Large intestine (tissue), 3 donors: ENCODE measurements at regions not wholly inside any gene's neighbourhood (a gene's known extent, or its start where the extent isn't known, plus 50 kb on each side); places are given as distances from the start of the nearest gene placed in this dataset.

ENCODE experiments used
- DNase-seq, 2 donors: peaks; one replicate each; pipeline versions ENCODE4 v3.0.0 to v3.0.0-alpha.2; 2013
- H3K27ac ChIP-seq: one replicate; pipeline ENCODE4 v1.5.1; 2013; ENCODE audit warnings: low read length
- H3K27me3 ChIP-seq: 2 replicates; pipeline ENCODE4 v1.6.1; 2013; ENCODE audit warnings: low read length; ENCODE audit not compliant: control insufficient read depth, insufficient read depth
- H3K36me3 ChIP-seq: 2 replicates; pipeline ENCODE4 v1.6.1; 2013; ENCODE audit warnings: low read length; ENCODE audit not compliant: control insufficient read depth, insufficient read depth
- H3K4me1 ChIP-seq: one replicate; pipeline ENCODE4 v1.6.1; 2013; ENCODE audit warnings: low read length; ENCODE audit not compliant: control insufficient read depth, insufficient read depth
- H3K4me3 ChIP-seq: one replicate; pipeline ENCODE4 v1.5.1; 2013; ENCODE audit warnings: low read length
- H3K9me3 ChIP-seq: one replicate; pipeline ENCODE4 v1.6.1; 2013; ENCODE audit warnings: mild to moderate bottlenecking, low read depth, low read length, moderate library complexity; ENCODE audit not compliant: control insufficient read depth
- WGBS: methylation state at CpG from one replicate; pipeline ENCODE4 v1.1.5; 2013; ENCODE audit warnings: low lambda C conversion rate; ENCODE audit not compliant: insufficient coverage; 5-methylcytosine and 5-hydroxymethylcytosine counted together

DNA sequence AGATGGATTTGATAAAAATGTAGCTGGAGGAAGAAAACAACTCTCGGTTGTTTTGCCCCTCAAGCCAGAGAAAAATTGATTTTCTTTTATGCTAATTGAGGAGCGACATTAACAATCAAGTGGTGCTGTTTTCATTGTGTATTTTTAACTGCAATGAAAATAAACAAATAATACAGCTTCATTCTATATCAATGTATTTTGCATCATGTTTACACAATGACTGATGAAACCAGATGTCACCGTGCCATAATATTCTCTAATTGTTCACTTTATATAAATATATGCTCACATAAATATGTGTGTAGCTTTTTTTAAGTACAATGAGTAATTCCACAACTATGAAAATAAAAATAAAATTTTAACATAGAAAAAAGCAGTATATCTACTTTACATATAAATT lies 139.0 kb upstream of the PRDM9 start:
- H3K27ac ChIP-seq, result no peak overlapping the region
- H3K27me3 ChIP-seq, result no peaks in the 10 kb centered on the region
- H3K36me3 ChIP-seq, result no peaks in the 10 kb centered on the region
- no peak for DNase-seq
- H3K4me3 ChIP-seq, result no peak overlapping the region
- H3K4me1 ChIP-seq, result no peaks in the 10 kb centered on the region
- 96% methylated on average over 3 of the region's 3 CpGs for WGBS
- no peaks in the 10 kb centered on the region for H3K9me3 ChIP-seq

DNA sequence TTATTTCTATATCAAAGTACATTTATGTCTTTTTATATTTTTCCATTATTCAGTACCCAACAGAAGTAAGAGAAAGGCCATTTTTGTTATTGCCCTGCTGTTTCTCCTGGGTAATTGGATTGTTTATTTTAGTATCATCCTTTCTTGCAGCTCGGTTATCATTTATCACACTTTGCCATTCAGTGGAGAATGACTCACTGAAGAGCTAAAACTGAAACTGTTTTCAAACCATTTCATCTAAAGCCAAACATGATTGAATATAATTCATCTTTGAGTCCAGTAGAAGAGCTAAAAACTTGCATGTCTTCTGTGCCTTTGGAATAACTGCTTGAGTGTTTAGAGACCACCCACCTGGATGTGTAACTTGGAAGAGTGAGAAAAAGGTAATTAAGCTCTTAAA lies 139.5 kb upstream of the PRDM9 start:
- H3K4me3 ChIP-seq, result no peak overlapping the region
- no peaks in the 10 kb centered on the region for H3K9me3 ChIP-seq
- no peak overlapping the region for H3K27ac ChIP-seq
- DNase-seq, result no peak
- WGBS, result no CpG with 5 or more reads among the region's 1 CpG
- no peaks in the 10 kb centered on the region for H3K36me3 ChIP-seq
- no peaks in the 10 kb centered on the region for H3K4me1 ChIP-seq
- no peaks in the 10 kb centered on the region for H3K27me3 ChIP-seq

- 95% methylated on average over 3 of the region's 3 CpGs for WGBS
- Histone ChIP-seq H3K9me3 (no peaks in the 10 kb centered on the region), H3K36me3 (no peaks in the 10 kb centered on the region), H3K27ac (no peak overlapping the region), H3K27me3 (no peaks in the 10 kb centered on the region), H3K4me3 (no peak overlapping the region), H3K4me1 (no peaks in the 10 kb centered on the region)
- DNase-seq, result no peak
Observed at GRCh38 chr5:23353286-23353685, 154.1 kb upstream of the PRDM9 start.

- Histone ChIP-seq H3K4me3 (no peak overlapping the region), H3K9me3 (no peaks in the 10 kb centered on the region), H3K4me1 (no peaks in the 10 kb centered on the region), H3K27me3 (no peaks in the 10 kb centered on the region), H3K27ac (no peak overlapping the region), H3K36me3 (no peaks in the 10 kb centered on the region)
- WGBS, result 75% methylated on average over 3 of the region's 8 CpGs
- no peak for DNase-seq
Observed at GRCh38 chr5:23352446-23352845, 155.0 kb upstream of the PRDM9 start.

DNA sequence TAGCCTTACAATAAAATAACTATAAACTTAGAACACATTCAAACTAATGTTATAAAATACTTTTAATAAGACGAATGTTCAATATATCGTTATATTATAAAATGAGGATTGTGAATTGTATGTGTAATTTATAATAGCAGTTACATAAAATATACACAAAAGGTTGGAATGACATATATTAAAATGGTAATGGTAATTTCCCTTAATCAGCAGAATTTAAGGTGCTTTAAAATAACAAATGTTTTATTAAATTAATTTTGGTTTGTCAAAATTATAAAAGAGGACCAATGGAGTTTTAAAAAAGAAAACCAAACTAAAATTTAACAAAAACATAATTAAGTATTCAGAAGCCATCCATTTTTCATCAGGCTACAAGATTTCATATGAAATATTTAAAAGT lies 164.3 kb upstream of the PRDM9 start:
- no peak for DNase-seq
- no peak overlapping the region for H3K4me3 ChIP-seq
- H3K4me1 ChIP-seq, result no peaks in the 10 kb centered on the region
- no peaks in the 10 kb centered on the region for H3K9me3 ChIP-seq
- 86% methylated on average over 2 of the region's 2 CpGs for WGBS
- H3K36me3 ChIP-seq, result no peaks in the 10 kb centered on the region
- H3K27ac ChIP-seq, result no peak overlapping the region
- no peaks in the 10 kb centered on the region for H3K27me3 ChIP-seq

DNA sequence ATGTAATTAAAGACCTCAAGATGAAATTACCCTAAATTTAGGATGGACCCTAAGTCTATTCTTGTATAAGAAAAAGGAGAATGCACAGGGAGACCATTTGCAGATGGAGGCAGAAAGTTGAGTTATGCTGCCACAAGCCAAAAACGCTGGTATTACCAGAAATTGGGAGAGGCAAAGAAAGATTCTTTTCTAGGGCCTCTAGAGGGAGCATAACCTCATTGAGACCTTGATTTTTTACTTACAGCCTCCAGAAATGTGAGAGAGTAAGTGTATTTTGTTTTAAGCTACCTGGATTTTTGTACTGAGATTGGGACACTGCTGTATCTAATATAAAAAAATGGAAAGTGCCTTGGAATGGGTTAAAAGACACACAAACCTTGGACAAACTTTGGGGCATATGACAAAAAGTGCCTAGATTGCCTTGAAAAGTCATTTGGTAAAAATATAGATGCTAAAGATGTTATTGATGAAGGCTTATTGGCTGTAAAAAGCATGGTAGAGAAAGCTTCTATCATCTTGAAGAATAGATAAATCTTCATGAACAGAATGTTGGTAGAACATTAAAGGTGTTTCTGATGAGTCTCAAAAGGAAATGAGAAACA lies 174.7 kb upstream of the PRDM9 start:
- no CpG with 5 or more reads among the region's 1 CpG for WGBS
- no peaks in the 10 kb centered on the region for H3K4me1 ChIP-seq
- H3K36me3 ChIP-seq, result no peaks in the 10 kb centered on the region
- H3K27me3 ChIP-seq, result no peaks in the 10 kb centered on the region
- DNase-seq, result no peak
- no peaks in the 10 kb centered on the region for H3K9me3 ChIP-seq
- H3K4me3 ChIP-seq, result no peak overlapping the region
- no peak overlapping the region for H3K27ac ChIP-seq

GRCh38 chr5:23330726-23331125 lies 176.7 kb upstream of the PRDM9 start:
- H3K27ac ChIP-seq, result no peak overlapping the region
- H3K4me3 ChIP-seq, result no peak overlapping the region
- no peaks in the 10 kb centered on the region for H3K9me3 ChIP-seq
- no peaks in the 10 kb centered on the region for H3K36me3 ChIP-seq
- no peak for DNase-seq
- 85% methylated on average over 2 of the region's 3 CpGs for WGBS
- no peaks in the 10 kb centered on the region for H3K4me1 ChIP-seq
- H3K27me3 ChIP-seq, result no peaks in the 10 kb centered on the region

- no peaks in the 10 kb centered on the region for H3K36me3 ChIP-seq
- WGBS, result no CpG with 5 or more reads among the region's 3 CpGs
- no peaks in the 10 kb centered on the region for H3K9me3 ChIP-seq
- H3K4me1 ChIP-seq, result no peaks in the 10 kb centered on the region
- no peak for DNase-seq
- no peaks in the 10 kb centered on the region for H3K27me3 ChIP-seq
- H3K4me3 ChIP-seq, result no peak overlapping the region
- H3K27ac ChIP-seq, result no peak overlapping the region
Observed at GRCh38 chr5:23319901-23320300, 187.5 kb upstream of the PRDM9 start.

GRCh38 chr5:23318960-23319359 lies 188.4 kb upstream of the PRDM9 start:
- Histone ChIP-seq H3K36me3 (no peaks in the 10 kb centered on the region), H3K27me3 (no peaks in the 10 kb centered on the region), H3K9me3 (no peaks in the 10 kb centered on the region), H3K27ac (no peak overlapping the region), H3K4me1 (no peaks in the 10 kb centered on the region), H3K4me3 (no peak overlapping the region)
- DNase-seq, result no peak
- WGBS, result no CpG with 5 or more reads among the region's 2 CpGs

DNA sequence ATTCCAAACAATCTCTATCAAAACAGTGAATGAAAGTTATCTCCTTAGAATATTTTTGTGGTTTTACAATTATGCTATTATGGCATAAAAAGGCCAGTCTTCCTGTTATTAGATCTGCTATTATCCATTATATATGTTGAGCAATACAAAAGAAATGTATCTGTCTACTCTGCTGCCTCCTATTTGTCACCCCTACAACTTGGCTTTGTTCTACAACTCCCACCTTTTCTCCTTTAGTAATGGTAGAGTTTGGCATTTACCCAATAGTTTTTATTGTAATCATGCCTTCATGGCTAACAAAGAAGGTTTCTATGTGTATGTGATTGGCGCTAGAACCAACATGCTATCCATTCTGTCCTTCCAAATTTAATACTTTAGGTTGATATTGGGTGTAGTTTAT lies 189.2 kb upstream of the PRDM9 start:
- Histone ChIP-seq H3K27me3 (no peaks in the 10 kb centered on the region), H3K9me3 (no peaks in the 10 kb centered on the region), H3K27ac (no peak overlapping the region), H3K4me3 (no peak overlapping the region), H3K36me3 (no peaks in the 10 kb centered on the region), H3K4me1 (no peaks in the 10 kb centered on the region)
- WGBS, result no CpG with 5 or more reads among the region's 1 CpG
- no peak for DNase-seq

DNA sequence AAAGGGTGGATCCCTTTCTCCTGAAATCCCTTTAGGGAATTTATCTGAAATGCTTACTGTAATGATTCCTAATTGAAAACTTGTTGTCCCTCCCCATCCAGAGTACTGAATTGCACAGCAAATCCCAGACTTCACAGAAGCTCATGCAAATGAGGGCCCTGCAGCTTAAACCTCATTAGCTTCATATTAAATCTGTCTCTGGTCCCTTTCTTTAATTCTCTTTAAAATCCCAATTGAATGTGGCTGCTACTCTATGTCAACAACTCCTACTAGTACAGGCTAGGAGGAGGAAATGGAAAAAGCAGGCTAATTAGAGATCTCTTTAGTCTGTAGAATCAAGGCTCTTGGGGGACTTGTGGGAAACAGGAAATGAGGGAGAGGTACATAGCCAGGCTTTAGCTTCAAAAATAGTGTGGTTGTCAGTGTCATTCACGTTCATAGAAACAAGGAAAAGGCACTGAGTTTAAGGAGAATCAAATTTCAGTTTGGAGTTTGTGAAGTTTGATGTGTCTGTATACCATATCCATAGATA lies 191.3 kb upstream of the PRDM9 start:
- no peak for DNase-seq
- 55% methylated on average over 1 of the region's 1 CpG for WGBS
- Histone ChIP-seq H3K36me3 (no peaks in the 10 kb centered on the region), H3K27me3 (no peaks in the 10 kb centered on the region), H3K4me1 (no peaks in the 10 kb centered on the region), H3K9me3 (no peaks in the 10 kb centered on the region), H3K4me3 (no peak overlapping the region), H3K27ac (no peak overlapping the region)
